HG03432 (cell line): ENCODE measurements at regions not wholly inside any gene's neighbourhood (a gene's known extent, or its start where the extent isn't known, plus 50 kb on each side); places are given as distances from the start of the nearest gene placed in this dataset.

ENCODE experiments used
- ATAC-seq: cut with Tn5 transposase; IDR thresholded peaks from one replicate; pipeline ENCODE4 v1.9.1; 2021; ENCODE audit warnings: mild to moderate bottlenecking, moderate library complexity; ENCODE audit not compliant: unreplicated experiment

DNA sequence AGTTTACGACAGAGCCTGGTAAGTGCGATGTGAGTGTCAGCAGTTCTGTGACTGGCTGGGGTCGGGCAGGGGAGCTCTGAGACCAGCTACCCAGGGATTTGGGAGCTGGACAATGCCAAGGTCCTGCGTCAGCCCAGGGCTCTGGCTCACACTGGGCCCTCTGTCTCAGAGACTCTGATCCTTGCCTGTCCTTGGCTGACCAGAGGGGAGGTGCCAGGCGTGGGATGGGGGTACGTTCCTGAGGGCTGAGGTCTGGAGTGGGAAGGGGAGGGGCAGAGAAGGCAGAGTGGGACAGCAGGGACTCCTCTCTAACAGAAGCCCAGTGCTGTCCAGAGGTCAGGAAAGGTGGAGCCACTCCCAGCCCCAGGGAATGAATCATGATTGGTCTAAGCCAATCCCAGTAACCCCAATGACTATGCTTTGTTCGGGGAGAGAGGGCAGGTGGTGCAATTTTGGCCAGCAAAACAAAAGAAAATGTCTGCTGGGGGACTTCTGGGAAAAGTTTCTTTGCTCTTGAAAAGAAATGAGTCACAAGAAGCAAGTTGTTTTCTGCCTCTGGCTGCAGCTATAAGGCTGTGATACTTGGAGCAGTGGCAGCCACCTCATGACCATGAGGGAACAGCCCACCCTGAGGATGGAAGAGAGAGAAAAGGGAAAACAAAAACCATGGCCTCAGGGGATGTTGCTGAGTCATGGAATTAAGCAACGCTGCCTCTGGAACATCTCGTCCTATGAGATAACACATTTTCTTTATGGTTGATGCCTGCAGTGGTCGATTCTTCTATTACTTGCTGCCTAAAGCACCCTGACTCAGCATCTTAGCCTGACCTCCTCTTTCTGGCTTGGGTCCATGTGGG is 108.3 kb downstream of the CHST1 start:
- ATAC-seq = no peak

DNA sequence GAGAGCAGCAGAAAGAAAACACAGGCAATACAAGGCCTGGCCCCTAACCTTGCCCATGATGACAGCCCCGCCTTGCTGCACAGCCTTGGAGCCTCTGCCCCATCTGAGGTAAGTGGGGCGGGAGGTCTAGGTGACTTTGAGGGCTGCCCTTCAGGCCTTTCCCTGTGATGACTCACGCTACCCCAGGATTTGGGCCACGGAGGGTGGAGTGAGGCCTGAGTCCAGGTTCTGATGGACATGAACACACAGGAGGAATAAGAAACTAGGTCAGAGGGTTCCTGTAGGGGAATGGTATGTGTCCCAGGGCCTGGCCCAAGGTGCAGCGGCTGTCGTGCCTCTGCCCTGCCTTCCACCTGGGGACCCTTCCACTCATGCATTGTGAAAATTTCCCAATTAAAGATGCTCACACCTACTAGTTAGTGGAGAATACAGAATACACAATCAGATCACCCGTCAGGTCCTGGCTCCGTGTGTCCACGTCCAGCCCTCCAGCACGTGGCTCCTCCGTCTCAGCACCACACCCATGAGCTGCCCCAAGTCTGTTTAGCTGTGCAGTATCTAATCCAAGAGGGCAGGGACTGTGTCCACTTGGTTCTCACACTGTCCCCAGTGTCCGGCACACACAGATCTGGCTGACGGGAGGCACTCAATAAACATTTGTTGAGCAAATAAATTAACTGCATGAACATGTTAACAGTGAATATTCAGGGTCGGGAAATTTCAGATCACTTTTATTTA is 111.0 kb downstream of the CHST1 start:
- ATAC-seq = no peak

DNA sequence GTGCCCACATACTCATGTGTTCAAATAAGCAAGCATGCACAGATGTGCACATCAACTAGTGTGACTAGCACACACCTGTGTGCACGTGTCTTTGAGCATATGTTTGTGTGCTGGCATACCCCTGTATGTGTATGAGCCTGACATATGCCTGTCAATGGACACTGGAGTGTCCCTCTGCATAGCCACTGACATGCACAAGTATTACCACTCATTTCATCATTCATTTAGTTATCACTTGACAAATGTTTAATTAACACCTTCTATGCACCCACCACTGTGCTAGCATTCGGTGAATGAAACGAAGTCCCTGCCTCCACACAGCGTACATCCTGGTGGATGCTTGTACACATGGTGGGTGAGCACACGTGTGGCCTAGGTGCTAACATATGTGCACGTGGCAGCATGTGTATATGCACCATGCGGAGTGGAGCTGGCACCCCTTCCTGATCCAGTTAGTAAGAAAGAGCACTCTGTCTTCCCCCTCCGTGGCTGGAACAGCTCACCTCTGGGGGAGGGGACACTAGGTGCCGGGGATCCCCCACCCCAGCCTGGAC is 112.0 kb downstream of the CHST1 start:
- ATAC-seq = no peak

DNA sequence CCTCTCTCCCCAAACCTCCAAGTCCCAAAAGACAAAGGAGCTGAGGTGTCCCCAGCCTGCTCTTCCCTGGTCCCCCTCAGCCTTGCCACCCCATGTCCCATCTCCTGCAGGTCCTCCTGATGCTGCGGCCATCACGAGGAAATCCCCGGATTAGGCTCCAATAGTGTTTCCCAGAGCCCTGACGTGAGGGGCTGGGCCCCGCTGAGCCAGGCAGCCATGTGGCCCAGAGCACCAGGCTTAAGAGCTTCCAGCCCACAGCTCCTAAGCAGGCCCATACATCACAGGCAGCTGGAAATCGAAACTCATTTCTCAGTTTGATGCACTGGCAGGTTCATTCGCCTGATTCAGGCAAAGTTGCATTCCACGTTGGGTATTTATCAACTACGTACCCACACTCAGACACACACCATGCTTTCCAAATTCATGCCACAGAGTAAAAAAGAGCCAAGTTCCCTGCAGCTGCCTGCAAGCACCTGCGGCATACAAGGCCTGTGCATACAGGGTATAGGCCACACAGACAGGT is 114.2 kb downstream of the CHST1 start:
- no peak for ATAC-seq

DNA sequence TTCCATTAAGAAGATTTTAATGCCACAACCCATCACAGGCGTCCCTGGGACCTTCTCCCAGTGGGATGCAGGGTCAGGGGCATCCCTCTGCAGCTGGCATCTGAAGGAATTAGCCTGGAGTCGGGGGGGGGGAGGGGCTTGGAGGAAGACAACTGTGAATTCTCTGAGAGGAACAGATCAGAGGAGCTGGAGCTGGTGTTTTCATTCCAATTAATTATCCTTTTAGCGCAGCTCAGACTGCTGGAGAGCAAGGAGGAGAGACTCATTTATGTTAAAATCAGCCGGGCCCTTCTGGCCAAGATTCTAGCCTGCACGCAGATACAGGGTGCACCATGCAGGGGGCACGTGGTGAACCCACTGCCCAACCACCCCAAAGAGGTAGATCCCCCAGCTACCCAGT is 116.2 kb downstream of the CHST1 start:
- ATAC-seq = no peak

DNA sequence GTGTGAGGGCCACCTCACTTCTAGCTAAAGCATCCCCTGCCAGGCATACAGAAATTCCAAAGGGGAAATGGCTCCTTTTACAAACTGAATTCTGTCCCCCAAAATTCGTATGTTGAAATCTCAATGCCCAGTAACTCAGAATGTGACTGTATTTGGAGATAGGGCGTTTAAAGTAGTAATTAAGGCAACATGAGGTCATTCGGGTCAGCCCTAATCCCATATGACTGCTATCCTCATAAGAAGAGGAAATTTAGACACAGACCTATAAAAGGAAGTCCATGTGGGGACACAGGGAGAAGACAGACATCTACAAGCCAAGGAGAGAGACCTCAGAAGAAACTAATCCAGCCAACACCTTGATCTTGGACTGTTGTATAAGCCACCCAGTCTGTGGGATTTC is 119.1 kb downstream of the CHST1 start:
- ATAC-seq = no peak

DNA sequence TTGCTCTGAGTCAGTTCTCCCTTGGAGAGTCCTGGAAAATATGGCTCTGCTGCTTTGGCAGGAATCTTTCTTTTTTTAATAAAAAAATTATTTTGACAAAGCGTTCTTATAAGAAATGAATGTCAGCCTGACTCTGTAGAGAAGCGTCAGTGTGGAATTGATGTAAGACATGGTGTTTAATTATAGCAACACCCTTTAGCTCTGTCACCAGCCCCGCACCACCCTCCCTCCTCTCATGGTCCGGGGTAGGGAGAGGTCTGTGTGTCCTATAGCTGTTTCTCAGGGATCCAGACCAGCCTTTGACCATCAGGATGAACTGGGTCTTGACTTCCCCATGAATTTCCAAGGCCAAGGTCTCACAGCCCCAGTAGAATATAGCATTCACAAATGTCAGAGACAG is 120.6 kb downstream of the CHST1 start:
- no peak for ATAC-seq

DNA sequence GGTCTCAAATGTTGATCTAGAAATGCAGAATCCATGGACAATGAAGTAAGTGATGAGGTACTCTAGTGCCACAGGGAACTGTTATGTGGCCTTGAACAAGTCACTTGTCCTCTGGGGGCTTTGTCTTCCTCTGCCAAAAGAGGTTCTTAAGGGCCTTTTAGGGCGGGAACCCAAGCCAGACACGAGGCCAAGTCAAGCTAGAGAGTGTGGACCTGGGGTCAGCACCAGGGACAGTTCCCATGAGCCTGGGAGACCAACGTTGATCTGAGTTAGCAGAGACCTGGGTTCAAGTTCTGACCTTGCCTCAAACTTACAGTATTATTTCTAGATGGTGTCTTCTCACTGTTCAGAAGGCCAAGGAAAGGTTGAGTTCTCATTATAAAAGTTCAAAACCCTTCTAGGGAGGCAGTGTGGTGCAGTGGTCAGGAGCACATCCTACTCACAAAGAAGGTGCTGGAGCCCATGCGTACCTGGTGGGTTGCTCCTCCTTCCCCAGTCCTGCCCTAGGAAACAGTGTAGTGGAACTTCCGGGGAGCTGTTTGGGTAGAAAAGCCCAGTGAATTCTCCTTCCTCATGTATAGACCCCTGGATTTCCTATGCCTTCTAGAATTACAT is 121.5 kb downstream of the CHST1 start:
- ATAC-seq = no peak

DNA sequence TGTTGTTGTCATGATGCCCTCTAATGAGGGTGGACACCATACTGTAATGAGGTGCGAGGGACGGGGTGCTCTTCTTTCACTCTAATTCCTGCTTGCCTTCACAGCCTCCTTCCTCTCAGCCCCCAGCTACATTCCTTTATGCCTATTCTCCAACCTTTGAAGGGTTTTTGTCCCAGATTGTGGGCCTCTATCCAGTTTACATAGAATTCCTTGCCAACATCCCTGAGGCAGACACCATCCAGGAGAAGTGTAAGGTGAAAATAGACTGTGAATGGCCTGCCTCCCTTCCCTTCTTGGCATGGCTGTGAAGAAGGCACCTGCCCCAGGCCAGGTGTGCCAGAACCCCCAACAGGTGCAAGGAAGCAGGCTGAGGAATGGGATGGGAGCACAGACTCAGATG is 122.3 kb downstream of the CHST1 start:
- no peak for ATAC-seq

DNA sequence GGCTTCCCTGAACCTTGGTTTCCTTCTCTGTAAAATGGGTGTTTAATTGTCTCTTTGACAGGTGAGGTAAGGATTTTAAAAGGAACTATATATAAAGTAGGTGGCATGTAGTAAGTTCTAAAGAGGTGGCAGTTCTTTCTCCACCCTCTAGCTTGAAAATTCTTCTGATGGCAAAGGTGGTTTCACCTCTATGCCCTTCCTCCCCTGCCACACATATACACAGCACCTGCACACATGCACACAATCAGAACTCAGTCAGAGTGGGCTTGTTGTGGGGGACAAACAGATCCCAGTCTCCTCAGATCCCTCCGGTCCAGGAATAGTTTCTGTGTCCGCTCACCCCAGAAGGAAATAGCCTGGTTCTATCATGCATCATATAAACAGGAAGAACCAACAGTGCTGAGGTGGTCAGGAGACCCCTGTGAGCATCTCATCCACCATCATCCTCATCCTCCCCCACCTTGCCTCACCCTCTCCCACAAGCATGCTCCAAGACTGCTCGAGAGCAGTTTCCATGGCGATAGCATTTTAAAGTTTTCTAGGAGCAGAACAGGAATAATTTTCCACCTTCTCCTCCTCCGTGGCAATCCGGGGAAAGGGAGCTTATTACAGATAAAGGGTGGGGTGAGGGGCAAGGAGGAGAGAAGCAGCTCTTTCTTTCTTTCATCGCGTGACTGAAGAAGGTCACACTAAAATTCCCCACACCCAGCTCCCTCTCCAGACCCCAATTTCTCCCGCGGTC is 123.6 kb downstream of the CHST1 start:
- no peak for ATAC-seq

DNA sequence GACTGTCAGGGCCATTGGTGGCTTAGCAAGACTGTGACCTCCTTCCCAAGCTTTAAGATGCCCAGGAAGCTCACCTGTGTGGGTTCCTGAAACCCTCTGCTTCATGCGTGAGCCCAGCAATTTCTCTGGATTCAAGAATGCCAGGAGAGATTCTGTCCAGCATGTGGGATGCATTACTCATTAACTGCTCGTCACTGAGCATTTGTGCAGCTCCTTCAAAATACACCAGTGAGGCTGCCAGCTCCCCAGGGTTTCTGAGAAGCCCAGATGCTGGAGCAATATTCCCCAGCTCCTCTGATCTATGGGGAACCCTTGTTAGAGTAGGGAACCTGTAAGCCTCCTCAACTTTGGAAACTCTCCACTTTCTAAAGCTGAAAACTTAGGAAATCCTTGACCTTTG is 126.5 kb downstream of the CHST1 start:
- no peak for ATAC-seq

DNA sequence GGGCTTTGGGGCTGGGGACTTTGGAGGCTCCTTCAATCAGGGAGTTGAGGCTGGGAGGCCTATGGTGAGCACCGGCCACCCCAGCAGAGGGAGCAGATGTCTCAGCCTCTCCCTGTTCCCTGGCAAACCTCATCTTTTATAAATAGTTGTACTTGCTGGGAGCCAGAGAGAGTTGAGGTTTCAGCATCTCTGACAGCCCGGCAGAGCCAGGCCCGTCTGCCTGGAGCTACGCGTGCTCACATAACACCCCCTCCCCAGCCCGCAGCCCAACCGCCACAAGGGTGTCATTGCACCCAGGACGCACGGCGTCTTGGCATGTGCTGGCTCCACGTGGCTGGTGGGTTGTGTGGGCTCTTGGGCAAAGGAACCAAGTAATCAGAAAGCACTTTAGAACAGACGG is 127.1 kb downstream of the CHST1 start:
- ATAC-seq = no peak

DNA sequence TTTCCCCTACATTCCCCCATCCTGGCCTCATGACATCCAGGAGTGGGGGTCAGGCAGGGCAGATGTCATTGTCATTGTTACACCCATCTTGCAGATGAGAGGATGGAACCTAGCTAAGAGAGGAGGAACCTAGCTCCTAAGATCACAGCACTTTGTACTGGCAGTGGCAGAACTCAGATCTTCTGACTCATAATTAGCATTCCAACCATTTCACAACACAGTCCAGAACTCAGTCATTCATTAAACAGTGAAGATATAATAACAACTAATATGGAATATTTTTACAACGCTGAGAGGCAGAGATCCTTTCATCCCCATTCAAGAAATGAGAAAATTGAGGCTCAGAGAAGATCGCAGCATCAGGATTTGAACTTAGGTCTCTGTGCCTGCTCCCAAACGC is 127.8 kb downstream of the CHST1 start:
- ATAC-seq = no peak

DNA sequence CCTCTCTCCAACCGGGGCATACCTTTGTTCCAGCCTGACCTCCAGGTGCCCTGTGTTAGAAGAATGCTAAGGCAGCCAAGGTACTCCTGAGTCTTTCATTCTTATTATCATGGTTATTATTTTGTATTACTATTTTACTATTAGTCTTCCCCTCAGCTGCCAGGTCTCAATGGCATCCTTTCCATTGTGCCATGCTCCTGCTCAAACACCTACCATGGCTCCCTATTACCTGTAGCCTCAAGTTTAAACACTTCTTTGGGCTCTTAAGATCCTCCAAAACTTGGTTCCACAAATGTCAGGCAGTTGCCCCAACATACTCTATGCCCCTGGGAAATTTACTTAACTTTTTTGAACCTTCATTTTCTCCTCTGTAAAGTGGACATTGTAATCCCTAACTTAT is 130.4 kb downstream of the CHST1 start:
- no peak for ATAC-seq

DNA sequence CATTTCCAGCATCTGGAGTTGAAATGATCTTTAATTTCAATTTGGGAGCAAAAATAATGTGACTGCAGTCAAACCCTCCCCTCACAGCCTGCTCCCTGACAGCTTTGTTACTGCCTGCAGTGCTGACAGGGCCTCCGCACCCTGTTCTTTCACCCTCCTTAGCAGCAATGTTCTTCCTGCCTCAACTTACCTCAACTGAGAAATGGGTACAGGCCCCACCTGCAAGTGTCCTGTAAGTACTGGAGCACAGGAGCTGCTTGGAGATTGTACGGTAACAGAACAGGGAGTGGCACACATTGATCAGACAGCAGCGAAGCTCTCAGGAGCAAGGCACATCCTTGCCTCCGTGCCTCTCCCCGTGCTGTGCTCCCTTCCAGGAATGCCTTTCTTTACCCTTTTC is 131.3 kb downstream of the CHST1 start:
- ATAC-seq = no peak

DNA sequence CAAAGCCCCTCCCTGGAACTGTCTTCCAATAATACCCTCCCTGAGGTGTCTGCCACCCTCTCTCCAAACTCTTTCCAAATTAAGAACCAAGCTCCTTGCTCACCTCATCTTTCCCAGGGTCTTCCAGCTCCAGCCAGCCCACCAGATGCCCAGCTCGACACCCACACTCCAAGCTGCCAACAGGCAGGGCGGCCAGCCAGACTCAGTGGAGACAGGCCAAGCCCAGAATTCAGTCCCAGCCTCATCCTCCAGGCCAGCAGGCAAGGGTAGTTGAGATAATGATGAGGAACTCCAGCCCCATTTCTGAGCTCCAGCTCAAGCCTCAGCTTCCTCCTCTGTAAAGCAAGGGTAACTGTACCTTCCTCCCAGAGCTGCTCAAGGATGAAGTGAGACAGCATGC is 132.9 kb downstream of the CHST1 start:
- no peak for ATAC-seq

DNA sequence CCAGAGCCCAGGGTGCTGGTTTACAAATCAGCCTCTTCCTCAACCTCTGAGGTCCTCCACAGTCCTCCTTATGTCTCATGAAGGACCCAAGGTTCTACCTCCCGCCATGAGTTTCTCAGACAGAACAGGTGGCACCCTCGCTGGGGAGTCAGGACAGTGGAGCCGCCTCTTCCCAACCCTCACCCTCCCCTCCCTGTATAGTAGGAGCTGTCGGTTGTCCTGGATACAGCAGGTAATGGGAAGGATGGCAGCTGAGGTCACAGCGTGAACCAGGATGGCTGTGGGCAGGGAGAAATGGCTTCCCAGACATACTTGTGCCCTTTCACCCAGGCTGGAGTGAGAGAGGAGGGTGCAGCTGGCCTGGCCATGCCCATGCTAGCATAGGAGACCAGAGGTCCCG is 134.6 kb downstream of the CHST1 start:
- ATAC-seq = no peak

DNA sequence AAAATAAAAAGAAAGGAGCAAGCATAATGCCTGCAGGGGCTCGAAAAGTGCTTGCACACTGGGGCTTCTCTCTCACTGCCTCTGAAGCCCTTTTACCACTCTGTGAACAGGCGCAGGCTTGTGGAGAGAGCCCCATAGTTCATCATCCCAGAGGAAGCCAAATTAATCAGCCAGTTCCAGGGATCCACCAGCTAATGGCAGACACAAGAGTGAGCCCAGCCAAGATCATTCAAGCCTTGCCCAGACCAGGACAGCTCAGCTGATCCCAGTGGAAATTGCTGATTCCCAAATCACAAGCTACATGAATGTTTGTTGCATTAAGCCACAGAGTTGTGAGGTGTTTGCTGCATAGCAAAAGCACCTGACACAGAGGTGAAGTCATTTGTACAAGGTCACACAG is 135.3 kb downstream of the CHST1 start:
- no peak for ATAC-seq

DNA sequence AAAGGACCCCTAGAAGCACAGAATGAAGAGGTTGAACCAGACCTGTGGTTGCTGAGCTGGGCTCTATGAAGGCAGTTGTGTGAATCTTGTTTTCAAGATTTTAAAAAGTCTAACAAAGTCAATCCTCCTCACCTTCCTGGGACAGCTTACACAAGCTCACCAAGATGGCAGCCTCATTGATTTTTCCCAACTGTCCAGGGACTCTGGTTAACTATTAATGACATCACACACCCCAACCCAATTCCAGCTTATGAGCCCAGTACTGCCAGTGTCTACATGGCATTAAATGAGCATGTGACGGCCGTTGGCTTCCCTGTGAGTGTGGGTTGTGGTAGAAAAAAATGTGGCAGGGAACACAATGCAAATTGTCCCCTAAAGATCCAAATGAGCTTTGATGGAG is 137.0 kb downstream of the CHST1 start:
- no peak for ATAC-seq

DNA sequence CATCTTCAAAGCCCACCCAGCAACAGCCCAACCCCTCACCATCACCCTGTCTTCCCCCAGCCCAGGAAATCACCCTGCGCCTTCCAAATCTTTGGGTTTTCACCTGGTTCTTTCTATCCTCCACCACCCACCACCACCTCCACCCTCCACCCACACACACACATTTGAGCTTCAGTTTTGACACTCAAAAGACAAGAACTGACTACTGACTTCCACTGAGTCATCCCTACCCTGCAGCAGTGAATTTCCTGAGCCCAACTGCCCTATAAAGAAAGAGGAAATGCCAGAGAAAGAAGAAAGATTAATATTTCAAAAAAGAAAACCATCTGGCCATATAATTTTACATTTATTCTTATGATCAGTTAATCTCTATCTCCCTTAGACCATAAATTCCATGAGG is 137.5 kb downstream of the CHST1 start:
- no peak for ATAC-seq

DNA sequence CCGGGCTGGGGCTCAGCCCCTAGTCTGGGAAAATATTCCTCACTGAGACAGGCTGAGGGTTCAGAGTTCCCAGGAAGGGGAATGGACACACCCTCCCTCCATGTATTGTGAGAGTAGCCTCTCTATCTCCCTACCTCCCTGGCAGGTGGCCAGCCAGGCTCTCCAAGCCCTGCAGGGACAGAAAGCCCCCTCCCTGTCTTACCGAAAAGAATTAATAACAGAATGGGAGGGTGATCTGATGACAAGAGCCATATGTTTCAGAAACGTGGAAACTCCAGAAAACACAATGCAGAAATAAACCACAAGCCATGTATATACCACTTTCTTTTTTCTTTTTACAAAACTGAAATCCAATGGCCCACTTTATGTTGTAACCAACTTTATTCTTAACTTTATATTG is 140.0 kb downstream of the CHST1 start:
- no peak for ATAC-seq
